ENCODE measurements at regions not wholly inside any gene's neighbourhood (a gene's known extent, or its start where the extent isn't known, plus 50 kb on each side); places are given as distances from the start of the nearest gene placed in this dataset.

GRCh38 chr2:4219101-4219500, 515.7 kb downstream of the DCDC2C start (continued):
- TF ChIP-seq ZNF623 (tag by site-specific recombination; IDR thresholded peaks at IDR 0.05) (no peak), ZNF416 (tag by site-specific recombination; IDR thresholded peaks at IDR 0.05) (no peak), ZNF169 (tag by site-specific recombination; IDR thresholded peaks at IDR 0.05) (no peak), ZNF157 (tag by site-specific recombination; IDR thresholded peaks at IDR 0.05) (no peak), ZNF114 (tag by site-specific recombination; IDR thresholded peaks at IDR 0.05) (no peak), ZBTB7A (tag by site-specific recombination; IDR thresholded peaks at IDR 0.05; ENCODE audit: low read depth) (no peak)

GRCh38 chr2:4219571-4219970, 516.2 kb downstream of the DCDC2C start:
- no peaks in the 10 kb centered on the region for H3K4me1 ChIP-seq (ENCODE audit: control insufficient read depth, insufficient read depth, low read length)
- no peaks in the 10 kb centered on the region for H3K9me3 ChIP-seq (ENCODE audit: control insufficient read depth, insufficient read depth, low read depth, low read length)
- H3K36me3 ChIP-seq (ENCODE audit: control insufficient read depth in 2 of 2, insufficient read depth in 1 of 2, low read length in 2 of 2): no peaks in the 10 kb centered on the region
- ChIA-PET CTCF (interaction anchor here (1.0 kb wide), 1 partner anchor 11 kb away, joined by 3 read pairs; no protein-coding TSS in a partner anchor), POLR2A (no interaction called here)
- no peak overlapping the region for H3K27ac ChIP-seq (ENCODE audit: extremely low read depth, low read depth, low read length)
- no peak overlapping the region for H3K4me3 ChIP-seq (ENCODE audit: low read depth, low read length)
- TF ChIP-seq ZNF175 (tag by site-specific recombination; IDR thresholded peaks at IDR 0.05) (no peak), ZNF140 (tag by site-specific recombination; IDR thresholded peaks at IDR 0.05) (no peak), ZNF76 (tag by site-specific recombination; IDR thresholded peaks at IDR 0.05; ENCODE audit: borderline replicate concordance, low read depth) (no peak), PRDM6 (tag by site-specific recombination; IDR thresholded peaks at IDR 0.05) (no peak), ZNF776 (tag by site-specific recombination; IDR thresholded peaks at IDR 0.05; ENCODE audit: borderline replicate concordance) (no peak), ZNF138 (tag by site-specific recombination; IDR thresholded peaks at IDR 0.05; ENCODE audit: borderline replicate concordance) (no peak), ZNF391 (tag by site-specific recombination; IDR thresholded peaks at IDR 0.05; ENCODE audit: borderline replicate concordance, low read depth) (no peak), ZIC2 (tag by site-specific recombination; IDR thresholded peaks at IDR 0.05) (no peak), ZNF664 (tag by site-specific recombination; IDR thresholded peaks at IDR 0.05) (no peak), YY1 (tag by site-specific recombination; IDR thresholded peaks at IDR 0.05) (no peak), ZNF830 (tag by site-specific recombination; IDR thresholded peaks at IDR 0.05; ENCODE audit: low read depth) (no peak), ZNF292 (tag by site-specific recombination; IDR thresholded peaks at IDR 0.05; ENCODE audit: borderline replicate concordance, low read depth) (no peak), ZNF645 (tag by site-specific recombination; IDR thresholded peaks at IDR 0.05) (no peak)

GRCh38 chr2:4221434-4221833, 518.1 kb downstream of the DCDC2C start:
- CTCF ChIA-PET: no interaction called here
- H3K4me3 ChIP-seq (ENCODE audit: low read depth, low read length): no peak overlapping the region
- no peaks in the 10 kb centered on the region for H3K4me1 ChIP-seq (ENCODE audit: control insufficient read depth, insufficient read depth, low read length)
- TF ChIP-seq ZNF664 (tag by site-specific recombination; IDR thresholded peaks at IDR 0.05) (no peak), KLF7 (tag by site-specific recombination; IDR thresholded peaks at IDR 0.05; ENCODE audit: borderline replicate concordance) (no peak), ZBTB21 (tag by site-specific recombination; IDR thresholded peaks at IDR 0.05) (no peak), REPIN1 (tag by site-specific recombination; IDR thresholded peaks at IDR 0.05; ENCODE audit: low read depth) (no peak)
- H3K9me3 ChIP-seq (ENCODE audit: control insufficient read depth, insufficient read depth, low read depth, low read length): no peaks in the 10 kb centered on the region
- POLR2A ChIA-PET: no interaction called here
- H3K36me3 ChIP-seq (ENCODE audit: control insufficient read depth in 2 of 2, insufficient read depth in 1 of 2, low read length in 2 of 2): no peaks in the 10 kb centered on the region
- no peak overlapping the region for H3K27ac ChIP-seq (ENCODE audit: extremely low read depth, low read depth, low read length)
